Gastroesophageal sphincter (tissue), 3 donors: ENCODE measurements at regions not wholly inside any gene's neighbourhood (a gene's known extent, or its start where the extent isn't known, plus 50 kb on each side); places are given as distances from the start of the nearest gene placed in this dataset.

ENCODE experiments used
- EP300 ChIP-seq: sonication (generic); formaldehyde crosslinking; IDR thresholded peaks from one replicate; pipeline ENCODE4 v1.6.1; 2017; ENCODE audit warnings: antibody characterized with exemption, mild to moderate bottlenecking
- POLR2A ChIP-seq, 2 donors: fragments of 450-650 bp; IDR thresholded peaks; one replicate each; pipeline ENCODE4 v1.6.1; 2017; ENCODE audit warnings: antibody characterized with exemption in 2 of 2, mild to moderate bottlenecking in 2 of 2, moderate library complexity in 1 of 2
- TF ChIP-seq, protein P1 (sequence below), 4 experiments: fragments of 200-600 bp in 2 of 4; fragments of 450-650 bp in 2 of 4; sonication (generic) in 1 of 4; IDR thresholded peaks; one replicate each; pipeline ENCODE4 v1.5.1; 2017 to 2019; ENCODE audit warnings: antibody characterized with exemption in 4 of 4, mild to moderate bottlenecking in 2 of 4, moderate library complexity in 2 of 4

DNA sequence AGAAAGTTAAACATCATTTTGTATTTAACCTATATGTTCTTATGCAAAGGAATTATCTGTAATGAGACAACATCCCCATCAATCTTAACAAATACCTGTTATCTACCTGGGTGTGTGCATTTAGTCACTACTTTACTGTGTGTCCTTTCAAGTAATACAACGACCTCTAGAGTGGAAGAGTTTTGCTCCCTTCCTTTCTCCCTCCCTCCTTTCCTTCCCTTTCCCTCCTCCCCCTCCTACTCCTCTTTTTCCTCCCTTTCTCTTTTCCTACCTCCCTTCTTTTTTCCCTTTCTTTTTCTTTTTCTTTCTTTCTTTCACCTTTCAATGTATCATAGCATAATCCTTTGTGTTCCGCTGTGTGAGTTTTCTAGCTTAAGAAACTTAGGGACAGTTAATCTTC lies 532.3 kb downstream of the SLC4A3 start:
- TF ChIP-seq, protein P1, sequence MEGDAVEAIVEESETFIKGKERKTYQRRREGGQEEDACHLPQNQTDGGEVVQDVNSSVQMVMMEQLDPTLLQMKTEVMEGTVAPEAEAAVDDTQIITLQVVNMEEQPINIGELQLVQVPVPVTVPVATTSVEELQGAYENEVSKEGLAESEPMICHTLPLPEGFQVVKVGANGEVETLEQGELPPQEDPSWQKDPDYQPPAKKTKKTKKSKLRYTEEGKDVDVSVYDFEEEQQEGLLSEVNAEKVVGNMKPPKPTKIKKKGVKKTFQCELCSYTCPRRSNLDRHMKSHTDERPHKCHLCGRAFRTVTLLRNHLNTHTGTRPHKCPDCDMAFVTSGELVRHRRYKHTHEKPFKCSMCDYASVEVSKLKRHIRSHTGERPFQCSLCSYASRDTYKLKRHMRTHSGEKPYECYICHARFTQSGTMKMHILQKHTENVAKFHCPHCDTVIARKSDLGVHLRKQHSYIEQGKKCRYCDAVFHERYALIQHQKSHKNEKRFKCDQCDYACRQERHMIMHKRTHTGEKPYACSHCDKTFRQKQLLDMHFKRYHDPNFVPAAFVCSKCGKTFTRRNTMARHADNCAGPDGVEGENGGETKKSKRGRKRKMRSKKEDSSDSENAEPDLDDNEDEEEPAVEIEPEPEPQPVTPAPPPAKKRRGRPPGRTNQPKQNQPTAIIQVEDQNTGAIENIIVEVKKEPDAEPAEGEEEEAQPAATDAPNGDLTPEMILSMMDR (IDR thresholded peaks at IDR 0.05): no peak
- TF ChIP-seq POLR2A (IDR thresholded peaks at IDR 0.05) (no peak), EP300 (no peak)
